ENCODE measurements at regions not wholly inside any gene's neighbourhood (a gene's known extent, or its start where the extent isn't known, plus 50 kb on each side); places are given as distances from the start of the nearest gene placed in this dataset.

DNA sequence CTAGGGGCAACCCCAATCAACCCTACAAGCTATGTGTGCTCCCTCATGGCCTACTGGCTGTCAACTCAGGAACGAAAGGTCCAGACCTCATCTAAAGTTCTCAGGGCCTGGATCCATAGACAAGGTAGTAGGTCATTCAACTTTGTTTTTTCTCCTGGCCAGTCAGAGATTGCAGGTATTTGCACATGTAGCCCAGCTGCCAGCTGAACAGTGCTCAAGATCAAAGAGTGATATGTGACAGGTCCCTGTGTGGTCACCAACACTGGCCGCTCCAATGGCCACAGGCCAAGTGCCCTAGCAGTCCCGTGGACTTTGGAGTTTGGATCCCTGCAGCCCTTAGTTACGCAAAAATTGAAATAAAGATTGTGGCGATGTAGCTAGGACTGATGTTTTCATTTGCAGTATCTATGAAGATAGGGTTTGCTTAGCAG is 60.6 kb upstream of the ATXN1 start:
- TF ChIP-seq, protein P1, sequence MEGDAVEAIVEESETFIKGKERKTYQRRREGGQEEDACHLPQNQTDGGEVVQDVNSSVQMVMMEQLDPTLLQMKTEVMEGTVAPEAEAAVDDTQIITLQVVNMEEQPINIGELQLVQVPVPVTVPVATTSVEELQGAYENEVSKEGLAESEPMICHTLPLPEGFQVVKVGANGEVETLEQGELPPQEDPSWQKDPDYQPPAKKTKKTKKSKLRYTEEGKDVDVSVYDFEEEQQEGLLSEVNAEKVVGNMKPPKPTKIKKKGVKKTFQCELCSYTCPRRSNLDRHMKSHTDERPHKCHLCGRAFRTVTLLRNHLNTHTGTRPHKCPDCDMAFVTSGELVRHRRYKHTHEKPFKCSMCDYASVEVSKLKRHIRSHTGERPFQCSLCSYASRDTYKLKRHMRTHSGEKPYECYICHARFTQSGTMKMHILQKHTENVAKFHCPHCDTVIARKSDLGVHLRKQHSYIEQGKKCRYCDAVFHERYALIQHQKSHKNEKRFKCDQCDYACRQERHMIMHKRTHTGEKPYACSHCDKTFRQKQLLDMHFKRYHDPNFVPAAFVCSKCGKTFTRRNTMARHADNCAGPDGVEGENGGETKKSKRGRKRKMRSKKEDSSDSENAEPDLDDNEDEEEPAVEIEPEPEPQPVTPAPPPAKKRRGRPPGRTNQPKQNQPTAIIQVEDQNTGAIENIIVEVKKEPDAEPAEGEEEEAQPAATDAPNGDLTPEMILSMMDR (IDR thresholded peaks at IDR 0.05), result no peak
- TF ChIP-seq POLR2A (IDR thresholded peaks at IDR 0.05), result no peak
